Progenitor cell of endocrine pancreas (in vitro differentiated cells): ENCODE measurements at regions not wholly inside any gene's neighbourhood (a gene's known extent, or its start where the extent isn't known, plus 50 kb on each side); places are given as distances from the start of the nearest gene placed in this dataset.

Experiments used
- DNase-seq: peaks from one replicate; pipeline ENCODE4 v3.0.0; 2021; ENCODE audit warnings: low spot score; ENCODE audit not compliant: unreplicated experiment
- H3K27ac Mint-ChIP-seq: 2 replicates; pipeline ENCODE4 v1.8.0; 2021; ENCODE audit warnings: mild to moderate bottlenecking, moderate library complexity, mixed read lengths
- H3K27me3 Mint-ChIP-seq: 2 replicates; pipeline ENCODE4 v1.8.0; 2021; ENCODE audit warnings: mixed read lengths
- H3K36me3 Mint-ChIP-seq: 2 replicates; pipeline ENCODE4 v1.8.0; 2022; ENCODE audit warnings: mixed read lengths; ENCODE audit not compliant: insufficient read depth
- H3K4me1 Mint-ChIP-seq: 2 replicates; pipeline ENCODE4 v1.8.0; 2021; ENCODE audit warnings: low read depth, mixed read lengths
- H3K4me3 Mint-ChIP-seq: 2 replicates; pipeline ENCODE4 v1.8.0; 2021; ENCODE audit warnings: low read depth, mild to moderate bottlenecking, moderate library complexity, mixed read lengths
- H3K9me3 Mint-ChIP-seq: 2 replicates; pipeline ENCODE4 v1.8.0; 2021; ENCODE audit warnings: low read depth, mixed read lengths
- CTCF ChIP-seq: fragments of 200-600 bp; sonication (generic); IDR thresholded peaks from one replicate; pipeline ENCODE4 v1.5.0; 2021; ENCODE audit warnings: antibody characterized with exemption, mild to moderate bottlenecking; ENCODE audit not compliant: unreplicated experiment

DNA sequence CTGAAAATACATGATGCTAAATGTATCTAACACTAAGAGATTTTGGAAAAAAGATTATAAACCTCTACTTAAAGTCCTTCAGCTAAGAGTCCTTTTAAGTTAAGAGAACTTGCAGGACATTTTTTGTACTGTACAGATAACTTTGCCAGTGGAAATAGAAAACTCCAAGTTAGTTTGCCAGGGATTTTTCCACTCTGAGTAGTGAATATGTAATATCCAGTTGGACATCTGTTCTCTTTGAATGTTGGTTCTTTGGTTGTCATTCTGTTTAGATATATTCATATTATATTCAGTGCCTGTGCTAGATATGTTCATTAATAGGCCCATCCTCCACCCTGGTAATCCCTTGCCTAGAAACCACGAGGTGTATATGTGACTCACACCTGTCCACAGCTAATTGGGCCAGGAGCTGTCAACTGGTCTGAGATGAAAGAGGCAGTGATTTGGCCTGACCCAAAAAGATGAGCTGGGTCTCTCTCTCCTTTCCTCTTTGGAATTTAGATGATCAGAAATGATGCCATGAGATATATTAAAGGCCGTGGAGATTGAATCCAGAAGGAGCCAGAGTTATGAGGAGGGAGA lies 261.0 kb upstream of the LRIG3 start:
- H3K9me3 Mint-ChIP-seq = peaks cover 5% of the 10 kb centered on the region
- H3K36me3 Mint-ChIP-seq = peaks cover 3% of the 10 kb centered on the region
- no peak for DNase-seq
- no peaks in the 10 kb centered on the region for H3K27me3 Mint-ChIP-seq
- H3K27ac Mint-ChIP-seq = no peak overlapping the region
- TF ChIP-seq CTCF = no peak
- H3K4me3 Mint-ChIP-seq = no peak overlapping the region
- H3K4me1 Mint-ChIP-seq = peaks cover 5% of the 10 kb centered on the region

DNA sequence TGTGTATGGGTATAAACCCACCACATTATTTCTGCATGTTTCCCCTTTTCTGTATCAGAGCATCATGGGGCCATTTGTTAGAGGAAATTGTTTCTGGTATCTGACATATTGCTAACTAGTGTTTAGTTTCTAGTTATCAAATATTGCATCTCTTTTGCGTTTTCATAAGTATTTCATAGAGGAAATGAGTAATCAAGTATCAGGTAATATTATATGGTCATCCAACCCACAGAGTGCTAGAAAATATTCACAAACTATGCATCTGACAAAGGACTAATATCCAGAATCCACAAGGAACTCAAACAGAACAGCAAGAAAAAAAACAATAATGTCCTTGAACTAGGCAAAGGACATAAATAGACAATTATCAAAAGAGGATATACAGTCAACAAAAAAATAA lies 258.9 kb upstream of the LRIG3 start:
- Mint-ChIP-seq H3K27me3 (no peaks in the 10 kb centered on the region), H3K36me3 (peaks cover 3% of the 10 kb centered on the region), H3K4me3 (no peak overlapping the region), H3K4me1 (no peaks in the 10 kb centered on the region), H3K27ac (no peak overlapping the region), H3K9me3 (peaks cover 5% of the 10 kb centered on the region)
- DNase-seq = no peak
- no peak for TF ChIP-seq CTCF

GRCh38 chr12:59173695-59174094 lies 253.4 kb upstream of the LRIG3 start:
- Mint-ChIP-seq H3K27me3 (no peaks in the 10 kb centered on the region), H3K4me1 (peaks cover 1% of the 10 kb centered on the region), H3K4me3 (no peak overlapping the region), H3K36me3 (peaks cover 3% of the 10 kb centered on the region), H3K27ac (no peak overlapping the region), H3K9me3 (peaks cover 5% of the 10 kb centered on the region)
- TF ChIP-seq CTCF = peak; percentile 38
- no peak for DNase-seq

DNA sequence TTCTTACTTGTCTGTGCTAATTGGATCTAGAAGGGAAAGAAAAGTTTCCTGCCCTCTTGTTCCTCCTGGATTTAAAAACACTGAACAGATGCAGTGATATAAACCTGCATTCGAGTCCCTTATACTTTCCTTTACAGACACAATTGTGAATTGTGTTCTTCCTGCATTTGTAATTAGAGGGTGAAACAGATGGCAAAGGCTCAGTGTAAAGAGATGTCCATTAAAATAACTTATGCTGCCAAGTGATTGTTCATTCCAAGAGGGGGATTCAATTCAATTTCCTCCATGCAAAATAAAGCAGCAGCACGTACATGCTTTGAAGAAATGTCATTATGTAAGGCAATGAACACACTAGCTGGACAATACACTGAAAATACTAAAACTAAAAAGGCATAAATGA lies 248.3 kb upstream of the LRIG3 start:
- no peak overlapping the region for H3K4me3 Mint-ChIP-seq
- H3K36me3 Mint-ChIP-seq = no peaks in the 10 kb centered on the region
- H3K4me1 Mint-ChIP-seq = peaks cover 34% of the 10 kb centered on the region
- no peak for TF ChIP-seq CTCF
- no peak overlapping the region for H3K27ac Mint-ChIP-seq
- H3K9me3 Mint-ChIP-seq = no peaks in the 10 kb centered on the region
- no peak for DNase-seq
- no peaks in the 10 kb centered on the region for H3K27me3 Mint-ChIP-seq

GRCh38 chr12:59166457-59166856 lies 246.2 kb upstream of the LRIG3 start:
- Mint-ChIP-seq H3K27me3 (no peaks in the 10 kb centered on the region), H3K36me3 (no peaks in the 10 kb centered on the region), H3K27ac (peak overlapping the region; percentile 68), H3K4me3 (peak overlapping the region; percentile 12), H3K4me1 (peaks cover 39% of the 10 kb centered on the region), H3K9me3 (no peaks in the 10 kb centered on the region)
- no peak for DNase-seq
- TF ChIP-seq CTCF = no peak
